Adrenal gland (tissue), 9 donors: ENCODE measurements at regions not wholly inside any gene's neighbourhood (a gene's known extent, or its start where the extent isn't known, plus 50 kb on each side); places are given as distances from the start of the nearest gene placed in this dataset.

Experiments
- DNase-seq, 7 donors: peaks; one replicate each; pipeline ENCODE4 v3.0.0-alpha.2; 2019 to 2020
- H3K27ac ChIP-seq, 5 donors: fragments of 200-600 bp; sonication (generic) in 4 of 5; 1 replicate in 3 of 5; 2 replicates in 2 of 5; pipeline versions ENCODE4 v1.5.1 to v1.8.0; 2016 to 2020; ENCODE audit warnings: mild to moderate bottlenecking in 1 of 5
- H3K27me3 ChIP-seq: fragments of 200-600 bp; 2 replicates; pipeline ENCODE4 v1.8.0; 2021
- H3K36me3 ChIP-seq, 2 donors: fragments of 200-600 bp; replicated peaks in 1 of 2; 1 replicate in 1 of 2; 2 replicates in 1 of 2; pipeline versions ENCODE4 v1.5.1 to v1.8.0; 2018 to 2022
- H3K4me1 ChIP-seq, 2 donors: fragments of 200-600 bp; replicated peaks in 1 of 2; 1 replicate in 1 of 2; 2 replicates in 1 of 2; pipeline versions ENCODE4 v1.5.1 to v1.8.0; 2018 to 2021
- H3K4me3 ChIP-seq, 4 donors: fragments of 200-600 bp; sonication (generic) in 3 of 4; one replicate each; pipeline ENCODE4 v1.5.1; 2016 to 2018
- H3K9me3 ChIP-seq, 3 donors: fragments of 200-600 bp; sonication (generic) in 1 of 3; replicated peaks in 1 of 3; 1 replicate in 2 of 3; 2 replicates in 1 of 3; pipeline versions ENCODE4 v1.5.1 to v1.8.0; 2016 to 2021
- POLR2A ChIP-seq, 2 donors: fragments of 450-650 bp; IDR thresholded peaks; one replicate each; pipeline ENCODE4 v1.6.1; 2017; ENCODE audit warnings: antibody characterized with exemption in 2 of 2, mild to moderate bottlenecking in 2 of 2, moderate library complexity in 1 of 2
- WGBS, 4 donors: extraction: QIAGEN DNeasy Blood & Tissue Kit in 2 of 4; methylation state at CpG; one replicate each; pipeline versions ENCODE4 v1.1.5 to v1.1.7; 2013 to 2017; 5-methylcytosine and 5-hydroxymethylcytosine counted together
- intact Hi-C, 2 donors: fragments of 100-400 bp; cut with DNase I; formaldehyde crosslinking; loops; one replicate each; pipeline versions ENCODE4 v1.14.1 to v1.15.0; 2022 to 2023
- TF ChIP-seq, protein P1 (sequence below), 6 experiments: fragments of 450-650 bp in 4 of 6; fragments of 200-600 bp in 2 of 6; sonication (generic) in 1 of 6; IDR thresholded peaks; 1 replicate in 5 of 6; 2 replicates in 1 of 6; pipeline versions ENCODE4 v1.5.1 to v1.8.0; 2016 to 2021; ENCODE audit warnings: antibody characterized with exemption in 6 of 6, mild to moderate bottlenecking in 2 of 6, moderate library complexity in 1 of 6
- donor health status: healthy with polysubstance abuse.
- donor health status: Bipolar disorder and iron deficiency.
- donor health status: DM: yes; HTN: yes; CAD: no.
- donor health status: DM: no; HTN: no; CAD: no.
- donor health status: DM: no; HTN: no; CAD: no.

DNA sequence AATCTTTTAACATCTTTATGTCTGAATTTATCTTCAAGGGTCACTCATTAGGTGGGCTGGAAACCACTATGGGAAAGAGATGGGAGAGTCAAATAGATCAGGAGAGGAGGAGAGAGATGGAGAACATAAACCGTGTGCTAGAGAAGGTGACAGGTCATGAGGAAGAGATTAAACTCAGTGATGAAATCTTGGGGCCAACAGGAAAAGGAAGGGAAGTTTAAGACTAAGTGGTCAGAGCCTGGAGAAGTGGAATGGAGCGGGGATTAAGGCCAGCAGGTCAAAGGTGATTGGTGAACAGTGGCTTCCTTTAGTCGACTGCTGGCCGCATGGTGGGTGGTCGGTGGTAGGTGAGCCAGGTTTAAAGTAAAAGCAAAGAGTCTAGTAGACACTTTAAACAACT, 169.3 kb upstream of the IVNS1ABP start:
- 65 to 82% (median 67%) methylated on average over 5 of the region's 5 CpGs for WGBS, 4 donors
- H3K27ac ChIP-seq, result no peak overlapping the region
- H3K36me3 ChIP-seq, result no peaks in the 10 kb centered on the region
- H3K4me3 ChIP-seq, result no peak overlapping the region
- H3K27me3 ChIP-seq, result no peaks in the 10 kb centered on the region
- H3K4me1 ChIP-seq, result peaks cover 24 to 28% of the 10 kb centered on the region in 2 donors
- TF ChIP-seq, protein P1, sequence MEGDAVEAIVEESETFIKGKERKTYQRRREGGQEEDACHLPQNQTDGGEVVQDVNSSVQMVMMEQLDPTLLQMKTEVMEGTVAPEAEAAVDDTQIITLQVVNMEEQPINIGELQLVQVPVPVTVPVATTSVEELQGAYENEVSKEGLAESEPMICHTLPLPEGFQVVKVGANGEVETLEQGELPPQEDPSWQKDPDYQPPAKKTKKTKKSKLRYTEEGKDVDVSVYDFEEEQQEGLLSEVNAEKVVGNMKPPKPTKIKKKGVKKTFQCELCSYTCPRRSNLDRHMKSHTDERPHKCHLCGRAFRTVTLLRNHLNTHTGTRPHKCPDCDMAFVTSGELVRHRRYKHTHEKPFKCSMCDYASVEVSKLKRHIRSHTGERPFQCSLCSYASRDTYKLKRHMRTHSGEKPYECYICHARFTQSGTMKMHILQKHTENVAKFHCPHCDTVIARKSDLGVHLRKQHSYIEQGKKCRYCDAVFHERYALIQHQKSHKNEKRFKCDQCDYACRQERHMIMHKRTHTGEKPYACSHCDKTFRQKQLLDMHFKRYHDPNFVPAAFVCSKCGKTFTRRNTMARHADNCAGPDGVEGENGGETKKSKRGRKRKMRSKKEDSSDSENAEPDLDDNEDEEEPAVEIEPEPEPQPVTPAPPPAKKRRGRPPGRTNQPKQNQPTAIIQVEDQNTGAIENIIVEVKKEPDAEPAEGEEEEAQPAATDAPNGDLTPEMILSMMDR (IDR thresholded peaks at IDR 0.05), result no peak
- no peak for TF ChIP-seq POLR2A (IDR thresholded peaks at IDR 0.05)
- H3K9me3 ChIP-seq, result no peaks in the 10 kb centered on the region
- intact Hi-C loops, result no loop called here
- DNase-seq, result no peak

DNA sequence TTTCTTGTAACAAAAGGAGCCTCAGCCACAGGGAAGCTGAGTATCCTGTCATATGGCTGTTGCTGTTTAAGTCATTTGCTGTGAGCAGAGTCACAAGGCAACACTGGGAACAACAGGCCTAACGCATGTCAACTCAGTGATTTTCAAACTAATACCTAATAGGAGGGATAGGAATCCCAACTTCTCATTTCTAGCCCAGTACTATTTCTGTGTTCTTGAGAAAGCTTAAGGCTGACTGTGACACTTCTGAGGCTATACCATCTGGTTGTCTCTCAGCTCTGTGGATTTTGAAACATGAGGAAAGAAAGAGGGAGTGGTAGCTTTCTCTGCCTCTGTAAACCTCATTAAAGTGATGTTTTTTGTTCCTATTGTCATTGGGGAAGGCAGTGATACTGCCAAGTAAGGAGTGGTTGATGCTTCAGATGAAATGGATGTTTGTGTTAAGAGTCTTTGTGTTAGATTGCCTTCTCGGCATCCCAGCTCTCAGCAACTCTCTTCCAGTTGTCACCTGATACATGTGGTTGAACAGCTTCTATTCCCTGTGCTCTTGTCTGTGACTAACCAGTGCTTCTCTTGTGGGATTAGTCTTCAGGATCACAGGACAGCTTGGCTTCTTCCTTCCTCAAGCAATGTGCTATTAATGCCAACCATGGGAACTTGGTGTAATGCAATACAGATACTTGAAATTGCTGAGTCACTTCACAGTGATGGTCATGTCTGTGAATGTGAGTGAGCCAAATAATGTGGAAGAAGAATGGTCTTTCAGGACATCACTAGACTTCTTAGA, 166.8 kb upstream of the IVNS1ABP start:
- H3K36me3 ChIP-seq, result no peaks in the 10 kb centered on the region
- WGBS, 4 donors, result 80 to 92% (median 84%) methylated on average over 2 of the region's 2 CpGs
- intact Hi-C loops, result no loop called here
- H3K9me3 ChIP-seq, result no peaks in the 10 kb centered on the region
- H3K27me3 ChIP-seq, result no peaks in the 10 kb centered on the region
- no peak for TF ChIP-seq POLR2A (IDR thresholded peaks at IDR 0.05)
- TF ChIP-seq, protein P1 (IDR thresholded peaks at IDR 0.05), result no peak
- H3K4me1 ChIP-seq, result peaks cover 18 to 23% of the 10 kb centered on the region in 2 donors
- H3K27ac ChIP-seq, result peak overlapping the region in 2 of 5 donors; percentile 45 to 69
- peak in 3 of 7 donors; percentile 20 to 29 (median 24) for DNase-seq
- no peak overlapping the region for H3K4me3 ChIP-seq

DNA sequence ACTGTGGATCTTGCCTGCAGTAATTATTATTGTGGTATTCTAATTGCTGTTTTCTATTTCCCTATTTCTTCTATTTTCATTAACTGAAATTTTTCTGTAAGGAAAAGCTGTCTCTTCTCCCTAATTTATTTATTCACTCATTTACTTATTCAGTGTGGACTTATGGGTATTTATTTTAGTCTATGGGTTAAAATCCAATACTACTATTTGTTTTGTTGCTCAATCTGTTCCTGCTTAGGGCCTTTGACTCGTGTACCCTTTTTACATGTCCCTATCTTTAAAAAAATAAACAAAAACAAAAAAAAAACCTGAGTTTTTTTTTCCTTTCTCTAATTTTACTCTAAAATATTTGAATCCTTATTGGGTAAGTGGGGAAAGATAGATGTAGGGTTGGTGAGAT, 166.2 kb upstream of the IVNS1ABP start:
- no peak overlapping the region for H3K4me3 ChIP-seq

DNA sequence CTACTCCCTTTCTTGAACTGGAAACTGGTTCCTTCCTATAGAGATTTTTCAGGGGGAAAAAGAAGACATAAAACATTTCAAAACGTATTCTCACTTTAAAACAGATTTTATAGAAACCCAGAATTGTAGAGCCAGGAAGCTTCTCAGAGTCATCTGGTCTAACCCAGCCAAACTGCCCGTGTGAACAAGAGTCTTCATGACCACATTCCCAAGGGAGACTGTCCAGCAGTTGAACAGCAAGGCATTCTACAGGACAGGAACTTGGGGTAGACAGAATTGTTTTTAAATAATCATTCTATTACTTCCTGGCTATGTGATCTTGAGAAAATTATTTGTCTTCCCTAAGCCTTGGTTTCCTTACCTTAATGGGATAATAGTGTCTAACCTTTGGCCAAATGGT, 163.5 kb upstream of the IVNS1ABP start:
- no peak overlapping the region for H3K27ac ChIP-seq
- TF ChIP-seq, protein P1 (IDR thresholded peaks at IDR 0.05), result no peak
- no peak for TF ChIP-seq POLR2A (IDR thresholded peaks at IDR 0.05)
- 70 to 81% (median 77%) methylated on average over 2 of the region's 2 CpGs for WGBS, 4 donors
- intact Hi-C loops, result no loop called here
- H3K27me3 ChIP-seq, result no peaks in the 10 kb centered on the region
- H3K4me1 ChIP-seq, result peaks cover 7 to 12% of the 10 kb centered on the region in 2 donors
- no peaks in the 10 kb centered on the region for H3K36me3 ChIP-seq
- H3K9me3 ChIP-seq, result no peaks in the 10 kb centered on the region
- DNase-seq, result no peak
- H3K4me3 ChIP-seq, result no peak overlapping the region

More for the DNA sequence above, 166.2 kb upstream of the IVNS1ABP start:
- H3K27ac ChIP-seq, result peak overlapping the region in 1 of 5 donors; percentile 69
- H3K27me3 ChIP-seq, result no peaks in the 10 kb centered on the region
- intact Hi-C loops, result no loop called here
- H3K36me3 ChIP-seq, result no peaks in the 10 kb centered on the region
- H3K4me1 ChIP-seq, result peaks cover 11 to 17% of the 10 kb centered on the region in 2 donors
- 63 to 75% (median 71%) methylated on average over 1 of the region's 1 CpG for WGBS, 4 donors
- no peaks in the 10 kb centered on the region for H3K9me3 ChIP-seq
- DNase-seq, result no peak
- TF ChIP-seq, protein P1 (IDR thresholded peaks at IDR 0.05), result no peak
- TF ChIP-seq POLR2A (IDR thresholded peaks at IDR 0.05), result no peak
